OCI-LY7 (cell line): ENCODE measurements at regions not wholly inside any gene's neighbourhood (a gene's known extent, or its start where the extent isn't known, plus 50 kb on each side); places are given as distances from the start of the nearest gene placed in this dataset.

Experiments used
- BruUV-seq: library from RNA; stranded (reverse); fragments of 400-500 nt; replicated peaks from 2 replicates; lab custom pipeline; 2021; lab: Mats Ljungman, UMichigan
- CTCF ChIA-PET: fragments of 300-600 bp; sonication (Branson Sonifier 250); formaldehyde crosslinking; loops from one replicate; lab custom pipeline; 2022; ENCODE audit warnings: antibody characterized with exemption; ENCODE audit not compliant: unreplicated experiment; lab: Charles Lee
- POLR2A ChIA-PET: fragments of 300-600 bp; sonication (Branson Sonifier 250); formaldehyde crosslinking; loops from one replicate; lab custom pipeline; 2022; ENCODE audit warnings: antibody characterized with exemption; lab: Charles Lee
- DNase-seq: peaks from one replicate; pipeline ENCODE4 v3.0.0-alpha.2; 2015; ENCODE audit warnings: low spot score
- H2AFZ ChIP-seq: fragments of 200-600 bp; sonication (generic), shearing (Covaris generic); 2 replicates; pipeline ENCODE4 v1.6.1; 2014; ENCODE audit warnings: mild to moderate bottlenecking, antibody characterized with exemption, low read length, moderate library complexity
- H3K27ac ChIP-seq: fragments of 200-600 bp; sonication (generic); 2 replicates; pipeline ENCODE4 v1.5.1; 2014; ENCODE audit warnings: mixed run types, low read depth, mild to moderate bottlenecking, moderate library complexity, low read length, inconsistent platforms; ENCODE audit not compliant: poor library complexity, severe bottlenecking
- H3K36me3 ChIP-seq: fragments of 200-600 bp; sonication (generic); 2 replicates; pipeline ENCODE4 v1.6.1; 2014; ENCODE audit warnings: mild to moderate bottlenecking, antibody characterized with exemption, low read length, moderate library complexity, mixed read lengths; ENCODE audit not compliant: insufficient read depth
- H3K4me1 ChIP-seq: fragments of 200-600 bp; sonication (generic); 2 replicates; pipeline ENCODE4 v1.5.1; 2014; ENCODE audit warnings: mild to moderate bottlenecking, low read length; ENCODE audit not compliant: insufficient read depth, poor library complexity, severe bottlenecking
- H3K4me2 ChIP-seq: fragments of 200-600 bp; sonication (generic); 2 replicates; pipeline ENCODE4 v1.6.1; 2014; ENCODE audit warnings: mild to moderate bottlenecking, low read length
- H3K4me3 ChIP-seq: fragments of 200-600 bp; sonication (generic); 2 replicates; pipeline ENCODE4 v1.5.1; 2014; ENCODE audit warnings: mild to moderate bottlenecking, low read depth, low read length; ENCODE audit not compliant: poor library complexity, severe bottlenecking
- H3K79me2 ChIP-seq: fragments of 200-600 bp; sonication (generic); 2 replicates; pipeline ENCODE4 v1.6.1; 2016; ENCODE audit warnings: low read depth, mild to moderate bottlenecking, low read length, moderate library complexity, mixed read lengths; ENCODE audit not compliant: insufficient read depth
- H3K9me2 ChIP-seq: fragments of 200-600 bp; sonication (generic); 2 replicates; pipeline ENCODE4 v1.6.1; 2016; ENCODE audit warnings: mild to moderate bottlenecking, low read length, mixed read lengths; ENCODE audit not compliant: insufficient read depth
- H3K9me3 ChIP-seq: fragments of 200-600 bp; sonication (generic); 2 replicates; pipeline ENCODE4 v1.6.1; 2014; ENCODE audit warnings: mild to moderate bottlenecking, mixed run types, low read length, mixed read lengths
- H4K20me1 ChIP-seq: fragments of 200-600 bp; sonication (generic); 2 replicates; pipeline ENCODE4 v1.6.1; 2014; ENCODE audit warnings: mild to moderate bottlenecking, antibody characterized with exemption, low read length, moderate library complexity, mixed read lengths; ENCODE audit not compliant: insufficient read depth
- CTCF ChIP-seq: fragments of 200-600 bp; sonication (generic); conservative IDR thresholded peaks from 2 replicates; pipeline ENCODE4 v1.5.1; 2014; ENCODE audit warnings: mild to moderate bottlenecking, antibody characterized with exemption, low read length, moderate library complexity, mixed read lengths
- EZH2phosphoT487 ChIP-seq: fragments of 200-600 bp; sonication (generic); IDR thresholded peaks from 2 replicates; pipeline ENCODE4 v1.6.1; 2018; ENCODE audit warnings: low read depth, borderline replicate concordance, mild to moderate bottlenecking, mixed run types, antibody characterized with exemption, low read length, moderate library complexity, mixed read lengths
- intact Hi-C: fragments of 100-400 bp; cut with micrococcal nuclease; formaldehyde crosslinking; loops from one replicate; pipeline ENCODE4 v1.10.0; 2022; ENCODE audit not compliant: unreplicated experiment

- Histone ChIP-seq H3K4me2 (no peak overlapping the region), H3K36me3 (no peaks in the 10 kb centered on the region), H3K27ac (no peak overlapping the region), H3K9me3 (no peaks in the 10 kb centered on the region), H3K79me2 (no peaks in the 10 kb centered on the region), H3K4me1 (no peaks in the 10 kb centered on the region), H2AFZ (no peak overlapping the region), H3K4me3 (no peak overlapping the region), H3K9me2 (no peaks in the 10 kb centered on the region), H4K20me1 (no peaks in the 10 kb centered on the region; the same call in 1 of the 2 replicates)
- ChIA-PET POLR2A (interaction anchor here (0.6 kb wide), 1 partner anchor 48 kb away, joined by 5 read pairs; no protein-coding TSS in a partner anchor), CTCF (no interaction called here)
- intact Hi-C loops, result no loop called here
- TF ChIP-seq CTCF (no peak), EZH2phosphoT487 (no peak)
- no peak for DNase-seq
- no TSS peak for BruUV-seq
Observed at GRCh38 chr9:38312406-38312805, 80.1 kb upstream of the ALDH1B1 start.

GRCh38 chr9:38311382-38312270 is 80.9 kb upstream of the ALDH1B1 start:
- Histone ChIP-seq H3K27ac (no peak overlapping the region), H3K79me2 (no peaks in the 10 kb centered on the region), H3K4me1 (no peaks in the 10 kb centered on the region), H3K4me2 (no peak overlapping the region), H2AFZ (no peak overlapping the region), H3K4me3 (no peak overlapping the region), H3K9me2 (no peaks in the 10 kb centered on the region), H3K9me3 (no peaks in the 10 kb centered on the region), H4K20me1 (no peaks in the 10 kb centered on the region; the same call in 1 of the 2 replicates), H3K36me3 (no peaks in the 10 kb centered on the region)
- ChIA-PET CTCF (no interaction called here), POLR2A (interaction anchor here (0.6 to 1.1 kb wide), 3 partner anchors 9 to 47 kb away, joined by 3 to 5 read pairs (median 3); no protein-coding TSS in a partner anchor)
- no TSS peak for BruUV-seq
- no peak for DNase-seq
- intact Hi-C loops, result no loop called here
- TF ChIP-seq CTCF, result no peak
- no peak for TF ChIP-seq EZH2phosphoT487
